HL-60 (cell line): ENCODE measurements at regions not wholly inside any gene's neighbourhood (a gene's known extent, or its start where the extent isn't known, plus 50 kb on each side); places are given as distances from the start of the nearest gene placed in this dataset.

Experiments
- DNase-seq, 2 experiments: peaks; one replicate each; pipeline ENCODE4 v3.0.0-alpha.2; 2010 to 2020; ENCODE audit warnings: low read depth in 1 of 2, low spot score in 1 of 2
- H3K27ac ChIP-seq: fragments of 250-450 bp; sonication (Bioruptor Pico); replicated peaks from 2 replicates; pipeline ENCODE4 v1.5.1; 2020; ENCODE audit warnings: mild to moderate bottlenecking, moderate library complexity
- H3K27me3 ChIP-seq: fragments of 250-450 bp; sonication (Bioruptor Pico); 2 replicates; pipeline ENCODE4 v1.5.1; 2021; ENCODE audit warnings: mild to moderate bottlenecking, moderate library complexity; ENCODE audit not compliant: insufficient read depth, poor library complexity, severe bottlenecking
- H3K4me3 ChIP-seq: replicated peaks from 2 replicates; pipeline ENCODE4 v1.5.1; 2011; ENCODE audit warnings: mild to moderate bottlenecking, control low read depth, low read length; ENCODE audit not compliant: insufficient read depth
- GABPA ChIP-seq: IDR thresholded peaks from 2 replicates; pipeline ENCODE4 v1.6.1; 2012; ENCODE audit warnings: low read depth
- POLR2AphosphoS5 ChIP-seq: IDR thresholded peaks from 2 replicates; pipeline ENCODE4 v1.6.1; 2012; ENCODE audit warnings: low read depth
- SPI1 ChIP-seq: IDR thresholded peaks from 2 replicates; pipeline ENCODE4 v1.6.1; 2012; ENCODE audit warnings: low read depth, mild to moderate bottlenecking, borderline replicate concordance
- TF ChIP-seq, protein P1 (sequence below): IDR thresholded peaks from 2 replicates; pipeline ENCODE4 v1.6.1; 2012; ENCODE audit warnings: low read depth; ENCODE audit not compliant: insufficient replicate concordance
- TF ChIP-seq, protein P2 (sequence below): IDR thresholded peaks from one replicate; pipeline ENCODE4 v1.5.1; 2011; ENCODE audit warnings: low read length, control low read depth, inconsistent platforms; ENCODE audit not compliant: insufficient read depth

DNA sequence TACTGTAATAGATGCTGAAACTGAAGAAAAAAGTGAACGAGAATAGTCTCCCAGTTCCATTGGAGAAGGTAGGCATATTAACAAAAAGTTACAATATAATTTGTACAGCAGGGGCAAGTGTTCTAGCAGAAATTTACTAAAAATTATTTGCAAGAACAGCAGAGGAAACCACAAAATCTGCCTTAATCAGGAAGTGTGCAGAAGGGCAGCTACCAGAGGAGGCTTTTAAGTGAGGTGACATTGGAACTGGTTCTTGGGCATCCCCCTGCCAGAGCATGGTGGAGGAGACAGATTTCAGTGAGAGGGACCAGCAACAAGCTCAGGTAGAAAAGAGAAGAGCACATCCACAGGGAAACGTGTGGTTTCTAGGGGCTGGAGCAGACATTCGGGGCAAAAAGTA is 279.3 kb upstream of the CAMK1G start:
- no peak for DNase-seq
- H3K27ac ChIP-seq, result no peak overlapping the region
- TF ChIP-seq SPI1 (no peak), POLR2AphosphoS5 (no peak), GABPA (no peak)
- TF ChIP-seq, protein P1, sequence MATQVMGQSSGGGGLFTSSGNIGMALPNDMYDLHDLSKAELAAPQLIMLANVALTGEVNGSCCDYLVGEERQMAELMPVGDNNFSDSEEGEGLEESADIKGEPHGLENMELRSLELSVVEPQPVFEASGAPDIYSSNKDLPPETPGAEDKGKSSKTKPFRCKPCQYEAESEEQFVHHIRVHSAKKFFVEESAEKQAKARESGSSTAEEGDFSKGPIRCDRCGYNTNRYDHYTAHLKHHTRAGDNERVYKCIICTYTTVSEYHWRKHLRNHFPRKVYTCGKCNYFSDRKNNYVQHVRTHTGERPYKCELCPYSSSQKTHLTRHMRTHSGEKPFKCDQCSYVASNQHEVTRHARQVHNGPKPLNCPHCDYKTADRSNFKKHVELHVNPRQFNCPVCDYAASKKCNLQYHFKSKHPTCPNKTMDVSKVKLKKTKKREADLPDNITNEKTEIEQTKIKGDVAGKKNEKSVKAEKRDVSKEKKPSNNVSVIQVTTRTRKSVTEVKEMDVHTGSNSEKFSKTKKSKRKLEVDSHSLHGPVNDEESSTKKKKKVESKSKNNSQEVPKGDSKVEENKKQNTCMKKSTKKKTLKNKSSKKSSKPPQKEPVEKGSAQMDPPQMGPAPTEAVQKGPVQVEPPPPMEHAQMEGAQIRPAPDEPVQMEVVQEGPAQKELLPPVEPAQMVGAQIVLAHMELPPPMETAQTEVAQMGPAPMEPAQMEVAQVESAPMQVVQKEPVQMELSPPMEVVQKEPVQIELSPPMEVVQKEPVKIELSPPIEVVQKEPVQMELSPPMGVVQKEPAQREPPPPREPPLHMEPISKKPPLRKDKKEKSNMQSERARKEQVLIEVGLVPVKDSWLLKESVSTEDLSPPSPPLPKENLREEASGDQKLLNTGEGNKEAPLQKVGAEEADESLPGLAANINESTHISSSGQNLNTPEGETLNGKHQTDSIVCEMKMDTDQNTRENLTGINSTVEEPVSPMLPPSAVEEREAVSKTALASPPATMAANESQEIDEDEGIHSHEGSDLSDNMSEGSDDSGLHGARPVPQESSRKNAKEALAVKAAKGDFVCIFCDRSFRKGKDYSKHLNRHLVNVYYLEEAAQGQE, result no peak
- TF ChIP-seq, protein P2, sequence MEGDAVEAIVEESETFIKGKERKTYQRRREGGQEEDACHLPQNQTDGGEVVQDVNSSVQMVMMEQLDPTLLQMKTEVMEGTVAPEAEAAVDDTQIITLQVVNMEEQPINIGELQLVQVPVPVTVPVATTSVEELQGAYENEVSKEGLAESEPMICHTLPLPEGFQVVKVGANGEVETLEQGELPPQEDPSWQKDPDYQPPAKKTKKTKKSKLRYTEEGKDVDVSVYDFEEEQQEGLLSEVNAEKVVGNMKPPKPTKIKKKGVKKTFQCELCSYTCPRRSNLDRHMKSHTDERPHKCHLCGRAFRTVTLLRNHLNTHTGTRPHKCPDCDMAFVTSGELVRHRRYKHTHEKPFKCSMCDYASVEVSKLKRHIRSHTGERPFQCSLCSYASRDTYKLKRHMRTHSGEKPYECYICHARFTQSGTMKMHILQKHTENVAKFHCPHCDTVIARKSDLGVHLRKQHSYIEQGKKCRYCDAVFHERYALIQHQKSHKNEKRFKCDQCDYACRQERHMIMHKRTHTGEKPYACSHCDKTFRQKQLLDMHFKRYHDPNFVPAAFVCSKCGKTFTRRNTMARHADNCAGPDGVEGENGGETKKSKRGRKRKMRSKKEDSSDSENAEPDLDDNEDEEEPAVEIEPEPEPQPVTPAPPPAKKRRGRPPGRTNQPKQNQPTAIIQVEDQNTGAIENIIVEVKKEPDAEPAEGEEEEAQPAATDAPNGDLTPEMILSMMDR, result no peak
- no peak overlapping the region for H3K4me3 ChIP-seq
- H3K27me3 ChIP-seq, result no peaks in the 10 kb centered on the region

DNA sequence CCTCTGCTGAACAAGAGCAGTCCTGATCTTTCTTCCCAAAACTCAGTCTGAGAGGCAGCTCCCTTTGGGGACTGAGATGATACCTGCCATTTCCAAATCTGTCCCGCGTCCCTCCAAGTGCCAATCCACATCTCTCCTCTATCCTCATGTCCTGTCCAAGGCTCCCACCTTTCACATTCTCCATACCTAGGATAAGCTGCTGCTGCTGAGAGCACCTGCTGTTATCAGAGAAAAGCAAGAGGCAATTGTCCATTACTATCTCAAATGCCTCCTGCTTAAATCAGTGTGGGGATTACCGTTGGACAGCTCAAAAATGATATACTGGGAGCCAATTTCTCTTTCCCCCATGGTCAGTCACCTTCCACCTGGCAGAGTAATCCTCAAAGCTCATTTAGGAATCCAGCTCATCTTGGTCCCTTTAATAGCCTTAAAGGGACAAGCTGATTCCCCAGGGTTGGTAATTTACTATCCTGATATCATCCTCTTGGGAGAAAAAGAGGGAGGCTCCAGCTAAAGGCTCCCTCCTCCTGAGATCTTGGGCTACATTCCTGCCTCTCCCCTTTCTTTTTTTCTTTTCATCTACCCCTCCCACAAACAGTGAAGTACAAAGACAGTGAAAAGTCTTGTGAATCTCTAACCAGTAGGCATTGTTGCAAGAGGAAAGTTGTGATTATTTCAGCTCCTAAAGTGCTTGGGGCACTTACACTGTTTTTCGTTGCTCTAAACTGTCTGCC is 278.1 kb upstream of the CAMK1G start:
- Histone ChIP-seq H3K4me3 (no peak overlapping the region), H3K27me3 (no peaks in the 10 kb centered on the region), H3K27ac (no peak overlapping the region)
- TF ChIP-seq, protein P2, result no peak
- TF ChIP-seq SPI1 (no peak), POLR2AphosphoS5 (no peak), GABPA (no peak)
- TF ChIP-seq, protein P1, result no peak
- no peak for DNase-seq

DNA sequence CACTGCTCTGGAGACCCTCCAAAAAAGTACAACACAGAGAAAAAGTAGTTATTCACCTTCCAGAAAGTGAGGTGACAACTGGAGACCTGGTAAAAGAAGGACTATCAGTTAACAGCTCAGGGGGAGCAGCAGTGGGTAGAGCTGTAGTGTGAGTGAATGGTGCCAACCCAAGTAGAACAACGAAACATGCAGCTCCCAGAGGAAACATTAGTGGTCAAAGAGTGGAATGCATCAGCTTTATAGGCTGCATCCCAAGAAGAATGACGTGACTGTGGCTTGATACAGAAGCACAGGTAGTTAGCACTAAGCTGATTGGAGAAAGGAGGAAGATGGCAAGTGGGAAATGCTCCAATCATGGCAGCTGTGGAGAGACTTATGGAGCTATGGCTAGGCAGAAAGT is 275.7 kb upstream of the CAMK1G start:
- no peak overlapping the region for H3K27ac ChIP-seq
- no peak overlapping the region for H3K4me3 ChIP-seq
- no peak for DNase-seq
- TF ChIP-seq SPI1 (no peak), POLR2AphosphoS5 (no peak), GABPA (no peak)
- TF ChIP-seq, protein P1, result no peak
- TF ChIP-seq, protein P2, result no peak
- no peaks in the 10 kb centered on the region for H3K27me3 ChIP-seq
